H9 (cell line): ENCODE measurements at regions not wholly inside any gene's neighbourhood (a gene's known extent, or its start where the extent isn't known, plus 50 kb on each side); places are given as distances from the start of the nearest gene placed in this dataset.

Experiments
- DNase-seq: peaks from one replicate; pipeline ENCODE4 v3.0.0-alpha.2; 2017
- H2AFZ ChIP-seq: one replicate; pipeline ENCODE4 v1.6.1; 2013; ENCODE audit warnings: mild to moderate bottlenecking, low read length, control low read depth, moderate library complexity
- H2AK5ac ChIP-seq: 2 replicates; pipeline ENCODE4 v1.6.1; 2013; ENCODE audit warnings: low read length, control low read depth, mixed read lengths; ENCODE audit not compliant: insufficient read length
- H2BK120ac ChIP-seq: one replicate; pipeline ENCODE4 v1.6.1; 2013; ENCODE audit warnings: low read depth, mild to moderate bottlenecking, low read length, control low read depth, inconsistent platforms; ENCODE audit not compliant: poor library complexity, severe bottlenecking
- H2BK12ac ChIP-seq: 2 replicates; pipeline ENCODE4 v1.6.1; 2013; ENCODE audit warnings: low read length, control low read depth, mixed read lengths, low read depth; ENCODE audit not compliant: insufficient read length
- H2BK15ac ChIP-seq: 2 replicates; pipeline ENCODE4 v1.6.1; 2013; ENCODE audit warnings: low read depth, low read length, control low read depth
- H2BK20ac ChIP-seq: one replicate; pipeline ENCODE4 v1.6.1; 2013; ENCODE audit warnings: low read depth, mild to moderate bottlenecking, low read length, control low read depth, inconsistent platforms; ENCODE audit not compliant: poor library complexity, severe bottlenecking
- H2BK5ac ChIP-seq: 2 replicates; pipeline ENCODE4 v1.6.1; 2013; ENCODE audit warnings: low read length, control low read depth, mixed read lengths; ENCODE audit not compliant: insufficient read length
- H3K14ac ChIP-seq: 2 replicates; pipeline ENCODE4 v1.6.1; 2013; ENCODE audit warnings: low read length, control low read depth; ENCODE audit not compliant: insufficient read depth
- H3K18ac ChIP-seq: 2 replicates; pipeline ENCODE4 v1.6.1; 2013; ENCODE audit warnings: low read depth, mild to moderate bottlenecking, mixed read lengths, low read length, control low read depth; ENCODE audit not compliant: insufficient read length
- H3K23ac ChIP-seq: 2 replicates; pipeline ENCODE4 v1.6.1; 2013; ENCODE audit warnings: low read length, control low read depth, mixed read lengths, low read depth; ENCODE audit not compliant: insufficient read length
- H3K23me2 ChIP-seq: 2 replicates; pipeline ENCODE4 v1.6.1; 2013; ENCODE audit warnings: low read depth, mild to moderate bottlenecking, mixed read lengths, low read length, control low read depth; ENCODE audit not compliant: insufficient read length, poor library complexity, severe bottlenecking
- H3K27ac ChIP-seq: 2 replicates; pipeline ENCODE4 v1.5.1; 2013; ENCODE audit warnings: low read length, control low read depth, mixed read lengths, low read depth; ENCODE audit not compliant: insufficient read length
- H3K27me3 ChIP-seq: 2 replicates; pipeline ENCODE4 v1.6.1; 2013; ENCODE audit warnings: low read length, control low read depth, inconsistent platforms; ENCODE audit not compliant: insufficient read depth
- H3K4ac ChIP-seq: 2 replicates; pipeline ENCODE4 v1.6.1; 2013; ENCODE audit warnings: low read depth, mild to moderate bottlenecking, control low read depth, inconsistent platforms, low read length, moderate library complexity
- H3K4me1 ChIP-seq: 2 replicates; pipeline ENCODE4 v1.6.1; 2013; ENCODE audit warnings: low read length, control low read depth, inconsistent platforms; ENCODE audit not compliant: insufficient read depth
- H3K4me2 ChIP-seq: 2 replicates; pipeline ENCODE4 v1.6.1; 2013; ENCODE audit warnings: low read length, control low read depth, mixed read lengths; ENCODE audit not compliant: insufficient read length, insufficient read depth
- H3K56ac ChIP-seq: 2 replicates; pipeline ENCODE4 v1.6.1; 2013; ENCODE audit warnings: low read depth, mild to moderate bottlenecking, mixed read lengths, low read length, control low read depth; ENCODE audit not compliant: insufficient read length
- H3K79me1 ChIP-seq: 2 replicates; pipeline ENCODE4 v1.6.1; 2013; ENCODE audit warnings: low read depth, mild to moderate bottlenecking, moderate library complexity, low read length, control low read depth, inconsistent platforms; ENCODE audit not compliant: insufficient read depth, poor library complexity, severe bottlenecking
- H3K79me2 ChIP-seq: 2 replicates; pipeline ENCODE4 v1.6.1; 2013; ENCODE audit warnings: low read length, control low read depth, inconsistent platforms; ENCODE audit not compliant: insufficient read depth
- H3K9ac ChIP-seq: 2 replicates; pipeline ENCODE4 v1.6.1; 2013; ENCODE audit warnings: low read length, control low read depth, mixed read lengths; ENCODE audit not compliant: insufficient read length; ENCODE audit errors: extremely low read depth
- H3K9me3 ChIP-seq: one replicate; pipeline ENCODE4 v1.6.1; 2013; ENCODE audit warnings: low read depth, low read length, inconsistent platforms; ENCODE audit not compliant: control insufficient read depth
- H3T11ph ChIP-seq: one replicate; pipeline ENCODE4 v1.6.1; 2013; ENCODE audit warnings: mild to moderate bottlenecking, low read length, control low read depth, inconsistent platforms
- H4K20me1 ChIP-seq: one replicate; pipeline ENCODE4 v1.6.1; 2013; ENCODE audit not compliant: control insufficient read depth, insufficient read length, insufficient read depth
- H4K5ac ChIP-seq: 2 replicates; pipeline ENCODE4 v1.6.1; 2013; ENCODE audit warnings: low read depth, mild to moderate bottlenecking, mixed read lengths, low read length, control low read depth; ENCODE audit not compliant: insufficient read length
- H4K8ac ChIP-seq: replicated peaks from 2 replicates; pipeline ENCODE4 v1.6.1; 2013; ENCODE audit warnings: low read length, control low read depth, mixed read lengths, low read depth; ENCODE audit not compliant: insufficient read length
- H4K91ac ChIP-seq: 2 replicates; pipeline ENCODE4 v1.6.1; 2013; ENCODE audit warnings: low read depth, mild to moderate bottlenecking, moderate library complexity, mixed read lengths, low read length, control low read depth; ENCODE audit not compliant: insufficient read length
- H3K27ac Mint-ChIP-seq, 3 experiments: 2 replicates in 2 of 3; 3 replicates in 1 of 3; pipeline ENCODE4 v1.8.0; 2020 to 2021; ENCODE audit warnings: mixed read lengths in 3 of 3, mild to moderate bottlenecking in 1 of 3, moderate library complexity in 1 of 3
- H3K27me3 Mint-ChIP-seq: 2 replicates; pipeline ENCODE4 v1.8.0; 2021; ENCODE audit warnings: low read depth, mild to moderate bottlenecking, moderate library complexity, mixed read lengths
- H3K36me3 Mint-ChIP-seq, 3 experiments: 2 replicates in 2 of 3; 3 replicates in 1 of 3; pipeline ENCODE4 v1.8.0; 2020 to 2021; ENCODE audit warnings: low read depth in 3 of 3, mixed read lengths in 3 of 3; ENCODE audit not compliant: insufficient read depth in 1 of 3
- H3K4me1 Mint-ChIP-seq, 2 experiments: 2 replicates each; pipeline ENCODE4 v1.8.0; 2020; ENCODE audit warnings: mixed read lengths in 2 of 2
- H3K4me3 Mint-ChIP-seq, 2 experiments: 2 replicates in 1 of 2; 3 replicates in 1 of 2; pipeline ENCODE4 v1.8.0; 2020 to 2021; ENCODE audit warnings: mild to moderate bottlenecking in 2 of 2, mixed read lengths in 2 of 2, moderate library complexity in 1 of 2
- H3K9me3 Mint-ChIP-seq, 2 experiments: 2 replicates in 1 of 2; 3 replicates in 1 of 2; pipeline ENCODE4 v1.8.0; 2020; ENCODE audit warnings: mild to moderate bottlenecking in 2 of 2, mixed read lengths in 2 of 2, moderate library complexity in 1 of 2
- WGBS: extraction: QIAGEN DNeasy Blood & Tissue Kit; methylation state at CpG from one replicate; pipeline ENCODE4 v1.1.7; 2013; ENCODE audit warnings: missing lambda C conversion rate, low lambda C conversion rate, mixed read lengths; ENCODE audit not compliant: insufficient read length; ENCODE audit errors: extremely low coverage; 5-methylcytosine and 5-hydroxymethylcytosine counted together
- TF ChIP-seq, protein P1 (sequence below): fragments of 200-600 bp; sonication (generic); conservative IDR thresholded peaks from 3 replicates; pipeline ENCODE4 v1.8.0; 2021; ENCODE audit warnings: antibody characterized with exemption, mild to moderate bottlenecking

DNA sequence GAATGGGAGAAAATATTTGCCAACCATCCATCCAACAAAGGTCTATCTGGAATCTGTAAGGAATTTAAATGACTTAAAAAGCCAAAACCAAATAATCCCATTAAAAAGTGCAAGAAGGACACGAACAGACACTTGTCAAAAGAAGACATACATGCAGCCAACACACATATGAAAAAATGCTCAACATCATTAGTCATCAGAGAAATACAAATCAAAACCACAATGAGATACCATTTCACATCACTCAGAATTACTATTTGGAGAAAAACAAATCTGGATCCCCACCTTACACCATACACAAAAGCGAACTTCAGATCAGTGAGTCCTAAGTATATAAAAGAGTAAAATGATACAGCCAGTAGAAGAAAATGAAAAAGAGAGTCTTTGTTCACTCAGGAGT is 58.6 kb upstream of the MNS1 start:
- no peak overlapping the region for H3K27ac Mint-ChIP-seq

More for the DNA sequence above, 58.6 kb upstream of the MNS1 start:
- Histone ChIP-seq H3K4me2 (no peak overlapping the region), H3K79me2 (no peaks in the 10 kb centered on the region), H3K79me1 (no peaks in the 10 kb centered on the region), H4K91ac (no peak overlapping the region), H3K18ac (no peak overlapping the region), H3K27ac (no peak overlapping the region), H2AK5ac (no peak overlapping the region), H4K5ac (no peak overlapping the region), H3K9me3 (no peaks in the 10 kb centered on the region), H2AFZ (no peak overlapping the region), H3K4ac (no peak overlapping the region), H2BK15ac (no peak overlapping the region), H3K14ac (no peak overlapping the region), H3K27me3 (no peaks in the 10 kb centered on the region), H4K8ac (no peak overlapping the region), H2BK120ac (no peak overlapping the region), H3K23me2 (no peaks in the 10 kb centered on the region), H2BK20ac (no peak overlapping the region), H2BK12ac (no peak overlapping the region), H3K9ac (no peak overlapping the region), H3K4me1 (no peaks in the 10 kb centered on the region), H3K56ac (no peak overlapping the region), H3T11ph (no peak overlapping the region), H4K20me1 (no peaks in the 10 kb centered on the region), H2BK5ac (no peak overlapping the region), H3K23ac (no peak overlapping the region)
- Mint-ChIP-seq H3K27me3 (no peaks in the 10 kb centered on the region; the same call in 1 of the 2 replicates), H3K4me3 (no peak overlapping the region), H3K4me1 (peaks cover 4 to 20% of the 10 kb centered on the region in 2 experiments; a peak in 2 of 4 replicates), H3K36me3 (peaks cover 0 to 16% (median 4%) of the 10 kb centered on the region in 3 experiments; a peak in 4 of 7 replicates), H3K9me3 (peaks cover 12 to 18% of the 10 kb centered on the region in 2 experiments)
- no CpG with 5 or more reads among the region's 2 CpGs for WGBS
- TF ChIP-seq, protein P1, sequence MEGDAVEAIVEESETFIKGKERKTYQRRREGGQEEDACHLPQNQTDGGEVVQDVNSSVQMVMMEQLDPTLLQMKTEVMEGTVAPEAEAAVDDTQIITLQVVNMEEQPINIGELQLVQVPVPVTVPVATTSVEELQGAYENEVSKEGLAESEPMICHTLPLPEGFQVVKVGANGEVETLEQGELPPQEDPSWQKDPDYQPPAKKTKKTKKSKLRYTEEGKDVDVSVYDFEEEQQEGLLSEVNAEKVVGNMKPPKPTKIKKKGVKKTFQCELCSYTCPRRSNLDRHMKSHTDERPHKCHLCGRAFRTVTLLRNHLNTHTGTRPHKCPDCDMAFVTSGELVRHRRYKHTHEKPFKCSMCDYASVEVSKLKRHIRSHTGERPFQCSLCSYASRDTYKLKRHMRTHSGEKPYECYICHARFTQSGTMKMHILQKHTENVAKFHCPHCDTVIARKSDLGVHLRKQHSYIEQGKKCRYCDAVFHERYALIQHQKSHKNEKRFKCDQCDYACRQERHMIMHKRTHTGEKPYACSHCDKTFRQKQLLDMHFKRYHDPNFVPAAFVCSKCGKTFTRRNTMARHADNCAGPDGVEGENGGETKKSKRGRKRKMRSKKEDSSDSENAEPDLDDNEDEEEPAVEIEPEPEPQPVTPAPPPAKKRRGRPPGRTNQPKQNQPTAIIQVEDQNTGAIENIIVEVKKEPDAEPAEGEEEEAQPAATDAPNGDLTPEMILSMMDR, result no peak
- no peak for DNase-seq
